GM12873 (cell line): ENCODE measurements at regions not wholly inside any gene's neighbourhood (a gene's known extent, or its start where the extent isn't known, plus 50 kb on each side); places are given as distances from the start of the nearest gene placed in this dataset.

Experiments used
- CTCF ChIP-seq: IDR thresholded peaks from 2 replicates; pipeline ENCODE4 v1.5.1; 2012; ENCODE audit warnings: low read depth, mild to moderate bottlenecking, moderate library complexity, low read length, control low read depth; ENCODE audit not compliant: insufficient read depth; ENCODE audit errors: missing control alignments

DNA sequence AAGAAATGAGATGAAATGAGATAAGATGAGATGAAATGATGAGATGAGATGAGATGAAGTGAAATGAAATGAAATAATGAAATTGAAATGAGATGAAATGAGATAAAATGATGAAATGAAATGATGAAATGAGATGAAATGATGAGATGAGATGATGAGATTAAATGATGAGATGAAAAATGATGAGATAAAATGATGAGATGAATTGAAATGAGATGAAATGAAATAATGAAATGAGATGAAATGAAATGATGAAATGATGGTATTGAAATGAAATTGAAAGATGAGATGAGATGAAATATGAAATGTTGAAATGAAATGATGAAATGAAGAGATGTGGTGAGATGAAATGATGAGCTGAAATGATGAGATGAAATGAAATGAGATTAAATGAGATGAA lies 231.0 kb downstream of the GOLGA6L6 start:
- no peak for TF ChIP-seq CTCF

DNA sequence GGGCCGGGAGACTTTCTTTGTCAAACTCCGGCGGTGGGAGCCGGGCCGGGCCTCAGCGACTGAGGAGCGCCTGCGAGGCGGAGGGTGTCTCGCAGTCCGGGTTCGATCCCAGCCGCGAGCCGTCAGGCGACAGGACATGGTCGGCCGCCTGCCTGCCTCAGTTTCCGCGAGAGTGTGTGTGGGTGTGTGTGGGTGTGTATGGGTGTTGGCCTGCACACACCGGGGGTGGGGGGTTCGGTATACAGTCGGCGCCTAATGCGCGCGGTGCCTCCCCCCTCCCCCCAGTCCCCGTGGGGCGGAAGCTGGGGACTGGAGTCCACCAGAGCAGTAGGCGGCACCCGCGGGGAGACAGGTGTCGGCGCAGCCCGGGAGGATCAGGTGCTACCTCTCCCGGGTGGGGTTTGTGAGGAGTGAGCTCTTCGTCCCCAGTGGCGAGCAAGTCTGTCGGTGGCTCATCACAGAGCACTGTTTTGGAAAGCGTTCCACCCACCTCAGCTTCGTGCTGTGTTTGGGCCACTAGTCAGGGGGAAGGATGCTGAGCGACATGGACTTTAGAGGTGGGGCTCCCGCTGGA lies 246.3 kb downstream of the GOLGA6L6 start:
- TF ChIP-seq CTCF, result no peak

DNA sequence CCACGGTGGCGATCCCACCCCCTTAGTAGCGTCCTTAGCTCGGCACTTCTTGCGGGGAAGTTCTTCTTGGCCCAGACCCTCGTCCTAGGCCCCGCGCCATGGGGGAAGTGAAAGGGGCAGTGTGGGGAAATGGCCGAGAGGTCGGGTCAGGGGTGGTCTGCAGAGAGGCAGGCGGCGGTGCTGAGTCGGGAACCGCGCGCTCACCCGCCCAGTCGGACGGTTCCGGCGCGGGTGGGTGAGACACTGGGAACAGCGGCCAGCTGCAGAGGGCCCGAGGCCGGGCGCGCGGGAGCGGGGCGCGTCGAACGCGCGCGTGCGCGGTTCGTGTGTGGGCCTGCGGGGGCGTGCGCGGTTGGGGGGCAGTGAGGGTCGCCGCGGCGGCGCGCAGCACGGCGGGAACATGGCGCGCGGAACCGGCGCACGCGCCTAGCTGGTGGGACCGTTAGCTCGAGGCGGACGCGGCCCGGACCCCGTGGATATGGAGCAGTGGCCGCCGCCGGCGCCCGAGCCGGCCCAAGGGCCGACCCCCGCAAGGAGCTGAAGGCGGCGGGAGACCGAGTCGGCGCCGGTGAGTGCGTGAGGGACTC lies 246.9 kb downstream of the GOLGA6L6 start:
- TF ChIP-seq CTCF, result no peak

DNA sequence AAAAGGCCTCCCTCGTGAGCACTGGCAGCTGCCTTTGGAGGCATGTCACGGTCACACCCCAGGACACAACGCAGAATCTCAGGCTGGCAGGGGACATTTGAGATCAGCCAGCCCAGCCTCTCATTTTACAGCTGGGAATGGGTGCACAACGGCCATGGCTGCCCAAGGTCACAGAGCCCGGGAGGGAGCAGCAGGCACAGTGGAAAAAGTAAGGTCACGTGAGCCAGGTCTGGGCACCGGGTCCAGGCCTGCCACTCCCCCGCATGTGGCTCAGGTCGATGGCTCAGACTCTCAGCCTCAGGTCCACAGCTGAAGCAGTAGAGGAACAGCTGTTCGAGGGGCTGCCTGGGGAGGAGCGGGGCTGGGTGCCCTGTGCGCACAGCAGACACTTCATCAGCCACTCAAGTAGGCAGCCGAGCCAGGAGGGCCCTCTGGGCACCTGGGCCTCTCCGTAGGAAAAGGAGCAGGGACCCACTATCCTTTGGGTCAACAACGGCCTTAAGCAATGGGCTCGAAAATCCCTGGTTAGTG lies 260.6 kb downstream of the GOLGA6L6 start:
- TF ChIP-seq CTCF, result no peak

GRCh38 chr15:20272422-20273184 lies 269.0 kb downstream of the GOLGA6L6 start:
- TF ChIP-seq CTCF, result no peak

- TF ChIP-seq CTCF, result no peak
Observed at GRCh38 chr15:20271647-20272046, 270.0 kb downstream of the GOLGA6L6 start.
